ENCODE measurements at regions not wholly inside any gene's neighbourhood (a gene's known extent, or its start where the extent isn't known, plus 50 kb on each side); places are given as distances from the start of the nearest gene placed in this dataset.

DNA sequence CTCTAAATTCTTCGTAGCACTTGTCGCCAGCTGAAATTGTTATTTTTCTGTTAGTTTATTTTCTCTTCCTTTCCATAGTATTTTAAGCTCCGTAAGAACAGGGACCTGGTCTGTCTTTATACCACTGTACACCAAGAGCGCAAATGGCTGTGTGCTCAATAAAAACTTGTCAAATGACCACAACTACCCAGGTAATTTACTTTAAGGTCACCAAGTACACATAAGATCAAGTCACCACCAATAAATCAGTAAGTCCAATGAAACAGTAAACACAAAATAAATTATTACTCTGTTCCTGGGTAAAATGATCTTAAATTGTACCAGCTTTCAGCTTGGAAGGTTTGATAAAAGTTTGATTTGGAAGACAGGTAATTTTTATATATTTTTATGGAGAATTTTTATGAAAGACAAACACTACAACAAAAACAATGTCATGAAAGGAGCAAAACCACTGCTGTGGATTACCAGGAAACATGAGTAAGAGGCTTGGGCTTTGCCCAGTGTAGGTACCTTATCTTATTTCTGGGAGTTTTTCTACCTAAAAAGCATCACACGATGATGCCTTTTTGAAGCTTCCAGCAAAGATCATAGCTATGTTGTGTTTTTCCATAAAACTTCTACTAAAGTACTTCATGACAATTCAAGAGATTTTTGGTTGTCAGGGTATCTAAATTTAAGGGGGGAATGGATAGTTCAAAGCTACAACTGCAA, 406.8 kb downstream of the SHQ1 start:
- FAIRE-seq (no peak), DNase-seq (ENCODE audit: low spot score) (no peak)

- DNase-seq (ENCODE audit: low spot score) (no peak), FAIRE-seq (no peak)
Observed at GRCh38 chr3:72440491-72440890, 407.8 kb downstream of the SHQ1 start.

GRCh38 chr3:72439321-72440183, 408.7 kb downstream of the SHQ1 start:
- no peak for FAIRE-seq
- DNase-seq (ENCODE audit: low spot score) = no peak

GRCh38 chr3:72437661-72438406, 410.4 kb downstream of the SHQ1 start:
- DNase-seq (ENCODE audit: low spot score) (no peak), FAIRE-seq (no peak)

- FAIRE-seq (no peak), DNase-seq (ENCODE audit: low spot score) (no peak)
Observed at GRCh38 chr3:72436863-72437592, 411.2 kb downstream of the SHQ1 start.

DNA sequence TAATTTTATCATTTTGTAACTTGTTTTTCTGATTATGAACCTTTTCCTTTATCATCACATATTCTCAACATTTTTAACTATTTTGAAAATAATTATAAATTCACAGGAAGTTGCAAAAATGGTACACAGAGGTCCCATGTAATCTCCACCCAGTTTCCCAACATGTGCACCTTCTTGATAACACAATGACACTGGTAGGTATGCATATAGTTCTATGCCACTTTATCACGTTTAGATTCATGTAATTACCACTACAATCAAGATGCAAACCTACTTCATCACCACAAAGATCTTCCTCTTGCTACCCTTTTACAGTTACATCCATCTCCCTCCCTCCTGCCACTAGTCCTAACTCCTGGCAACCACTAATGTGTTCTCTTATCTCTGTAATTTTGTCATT, 413.9 kb downstream of the SHQ1 start:
- FAIRE-seq = no peak
- DNase-seq (ENCODE audit: low spot score) = no peak

DNA sequence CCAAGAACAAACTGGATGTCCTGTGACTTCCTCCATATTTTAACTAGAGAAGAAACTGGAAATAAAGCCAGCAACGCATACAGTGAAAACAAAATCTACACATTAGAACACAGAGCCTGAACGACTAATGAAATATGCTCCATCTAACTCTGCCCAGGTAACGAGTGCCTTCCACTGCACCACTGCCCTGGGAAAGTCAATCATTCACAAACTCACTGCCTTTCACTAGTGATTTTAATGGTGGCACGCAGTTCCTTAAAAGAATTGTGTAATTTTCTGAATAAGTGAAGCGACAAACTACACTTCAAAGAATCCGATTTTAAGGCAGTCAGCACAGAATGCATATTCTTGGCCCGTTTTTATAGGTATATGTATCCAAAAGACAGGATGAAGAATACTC, 416.0 kb downstream of the SHQ1 start:
- DNase-seq (ENCODE audit: low spot score) (no peak), FAIRE-seq (no peak)

DNA sequence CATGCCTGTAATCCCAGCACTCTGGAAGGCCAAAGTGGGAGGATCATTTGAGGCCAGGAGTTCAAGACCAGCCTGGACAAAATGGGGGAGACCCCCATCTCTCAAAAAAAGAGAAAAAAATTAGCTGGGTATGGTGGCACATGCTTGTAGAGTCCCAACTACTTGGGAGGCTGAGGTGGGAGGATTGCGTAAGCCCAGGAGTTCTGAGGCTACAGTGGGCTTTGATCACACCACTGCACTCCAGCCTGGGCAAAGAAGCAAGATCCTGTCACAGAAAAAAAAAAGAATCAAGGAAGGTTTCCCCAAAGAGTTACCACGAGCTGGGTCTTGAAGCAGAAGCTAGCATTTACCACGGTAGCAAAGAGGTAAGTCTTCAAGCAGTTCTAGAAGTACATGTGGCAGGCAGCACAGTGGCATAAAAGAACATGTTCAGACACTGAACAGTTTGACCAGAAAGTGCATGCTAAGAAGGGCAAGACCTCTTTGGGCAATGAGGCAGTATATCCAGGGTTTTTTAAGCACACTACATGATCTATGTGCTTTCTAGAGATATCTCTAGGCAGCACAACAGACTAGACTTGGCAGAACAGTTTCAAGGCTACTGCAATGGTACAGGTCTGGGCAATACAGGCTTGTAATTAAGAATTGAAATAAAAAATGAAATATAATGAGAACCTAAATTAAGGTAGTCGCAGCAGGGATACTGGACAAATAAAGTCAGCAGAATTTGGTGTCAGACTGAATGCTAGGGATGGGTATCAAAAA, 418.5 kb downstream of the SHQ1 start:
- no peak for FAIRE-seq
- DNase-seq (ENCODE audit: low spot score) = no peak

- DNase-seq (ENCODE audit: low spot score) = no peak
- no peak for FAIRE-seq
Observed at GRCh38 chr3:72428803-72429202, 419.4 kb downstream of the SHQ1 start.

DNA sequence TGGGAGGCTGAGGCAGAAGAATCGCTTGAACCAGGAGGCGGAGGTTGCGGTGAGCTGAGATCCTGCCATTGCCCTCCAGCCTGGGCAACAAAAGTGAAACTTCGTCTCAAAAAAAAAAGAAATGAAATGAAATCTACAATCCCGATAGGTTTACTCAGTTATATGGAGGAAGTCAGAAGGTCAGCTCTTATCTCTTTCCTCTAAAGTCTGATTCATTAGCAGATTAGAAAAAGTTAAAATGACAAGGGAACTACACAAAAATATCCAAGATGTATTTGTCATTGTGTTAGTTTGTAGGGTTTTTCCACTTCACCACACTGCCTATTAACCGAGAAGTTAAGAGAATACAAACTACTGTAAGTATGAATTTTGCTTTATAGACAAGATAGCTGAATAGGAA, 420.6 kb downstream of the SHQ1 start:
- no peak for FAIRE-seq
- DNase-seq (ENCODE audit: low spot score) = no peak

GRCh38 chr3:72426618-72427397, 421.4 kb downstream of the SHQ1 start:
- no peak for FAIRE-seq
- no peak for DNase-seq (ENCODE audit: low spot score)

DNA sequence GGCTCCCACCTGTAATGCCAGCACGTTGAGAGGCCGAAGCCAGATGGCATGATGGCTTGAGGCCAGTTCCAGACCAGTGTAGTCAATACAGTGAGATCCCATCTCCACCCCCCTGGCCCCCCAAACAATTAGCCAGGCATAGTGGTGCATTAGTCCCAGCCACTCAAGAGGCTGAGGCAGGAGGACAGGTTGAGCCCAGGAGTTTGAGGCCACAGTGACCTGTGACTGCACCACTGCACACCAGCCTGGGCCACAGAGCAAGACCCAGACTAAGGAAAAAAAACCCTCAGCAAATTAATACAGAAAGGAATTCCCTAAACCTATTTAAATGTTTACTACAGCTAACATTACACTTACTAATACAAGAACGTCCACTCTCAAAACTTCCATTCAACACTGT, 424.6 kb downstream of the SHQ1 start:
- no peak for FAIRE-seq
- no peak for DNase-seq (ENCODE audit: low spot score)

- DNase-seq (ENCODE audit: low spot score) = no peak
- FAIRE-seq = no peak
Observed at GRCh38 chr3:72421786-72422185, 426.5 kb downstream of the SHQ1 start.

DNA sequence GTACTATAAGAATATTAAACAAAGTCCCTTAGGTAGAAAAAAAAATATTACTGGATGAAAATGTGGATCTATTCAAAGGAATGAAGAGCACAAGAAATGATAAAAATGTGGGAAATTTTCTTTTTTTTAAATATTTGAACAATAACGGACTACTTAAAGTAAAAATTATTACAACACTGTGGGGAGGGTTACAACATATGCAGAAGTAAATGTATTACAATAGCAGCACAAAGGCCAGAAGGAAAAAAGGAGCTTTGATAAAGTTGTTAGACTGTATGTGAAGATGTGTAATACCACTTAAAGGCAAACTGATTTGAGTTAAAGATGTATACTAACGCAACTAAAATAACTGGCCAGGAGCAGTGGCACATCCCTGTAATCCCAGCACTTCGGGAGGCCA, 427.1 kb downstream of the SHQ1 start:
- no peak for FAIRE-seq

GRCh38 chr3:72418856-72419255, 429.4 kb downstream of the SHQ1 start:
- DNase-seq (ENCODE audit: low spot score) (no peak), FAIRE-seq (no peak)

More for the DNA sequence above, 427.1 kb downstream of the SHQ1 start:
- no peak for DNase-seq (ENCODE audit: low spot score)

DNA sequence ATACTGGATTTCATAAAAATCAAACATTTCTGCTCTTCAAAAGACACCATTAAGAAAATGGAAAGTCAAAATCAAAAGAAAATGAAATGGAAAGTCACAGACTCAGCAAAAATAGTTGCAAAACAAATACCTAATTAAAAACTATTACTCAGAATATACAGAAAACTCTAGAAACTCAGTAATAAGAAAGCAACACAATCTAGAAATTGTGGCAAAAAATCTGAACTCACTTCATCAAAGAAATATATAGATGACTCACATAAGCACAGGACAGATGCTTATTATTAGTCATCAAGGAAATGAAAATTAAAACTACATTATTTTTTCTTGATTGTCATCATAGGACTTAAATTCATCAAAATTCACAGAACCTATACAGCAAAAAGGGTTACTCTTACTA, 430.0 kb downstream of the SHQ1 start:
- DNase-seq (ENCODE audit: low spot score) (no peak), FAIRE-seq (no peak)

DNA sequence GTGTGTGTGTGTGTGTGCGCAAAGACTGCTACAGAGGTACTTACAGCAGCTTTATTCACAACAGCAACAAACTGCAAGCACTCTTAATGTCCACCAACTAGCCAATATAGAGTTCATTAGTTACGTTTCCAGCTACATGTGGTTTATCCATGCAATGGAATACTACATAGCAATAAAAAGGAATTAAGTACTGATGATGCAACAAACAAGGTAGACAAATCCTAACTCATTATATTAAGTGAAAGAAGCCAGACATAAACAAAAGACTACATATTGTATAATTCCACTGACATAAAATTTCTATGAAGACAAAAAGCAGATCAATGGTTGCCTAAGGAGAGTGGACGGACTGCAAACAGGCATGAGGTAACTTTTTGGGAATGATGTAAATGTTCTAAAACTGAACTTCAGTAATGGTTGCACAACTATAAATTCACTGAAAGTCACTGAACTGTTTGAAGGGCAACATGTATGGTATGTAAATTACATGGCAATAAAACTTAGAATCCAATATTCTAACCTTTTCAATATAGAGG, 433.7 kb downstream of the SHQ1 start:
- no peak for DNase-seq (ENCODE audit: low spot score)
- FAIRE-seq = no peak

- no peak for DNase-seq (ENCODE audit: low spot score)
- no peak for FAIRE-seq
Observed at GRCh38 chr3:72413228-72413627, 435.0 kb downstream of the SHQ1 start.

DNA sequence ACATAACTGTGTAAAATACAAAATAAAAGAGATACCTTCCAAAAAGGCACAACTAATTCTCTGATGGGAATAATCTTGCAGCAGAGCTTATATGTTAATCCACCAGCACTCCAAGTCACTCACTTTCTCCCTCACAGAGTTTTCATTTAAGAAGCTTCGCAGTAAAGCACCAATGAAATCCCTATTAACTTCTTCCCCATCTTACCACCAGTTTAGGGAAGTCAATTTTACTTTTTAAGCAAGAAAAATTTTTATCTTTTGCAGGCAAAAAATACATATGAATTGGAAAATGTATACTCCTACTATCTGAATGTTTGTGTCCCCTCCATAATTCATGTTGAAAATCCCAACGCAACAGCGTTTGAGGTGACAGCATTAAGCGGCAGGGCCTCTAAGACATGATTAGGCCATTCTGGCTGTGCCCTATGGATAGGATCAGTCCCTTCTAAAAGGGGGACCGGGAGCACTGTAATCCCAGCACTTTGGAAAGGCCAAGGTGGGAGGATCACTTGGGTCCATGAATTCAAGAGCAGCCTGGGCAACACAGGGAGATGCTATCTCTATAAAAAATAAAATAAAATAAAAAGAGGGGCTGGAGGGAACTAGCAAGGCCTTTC, 435.8 kb downstream of the SHQ1 start:
- FAIRE-seq (no peak), DNase-seq (ENCODE audit: low spot score) (no peak)
